ENCODE measurements at regions not wholly inside any gene's neighbourhood (a gene's known extent, or its start where the extent isn't known, plus 50 kb on each side); places are given as distances from the start of the nearest gene placed in this dataset.

DNA sequence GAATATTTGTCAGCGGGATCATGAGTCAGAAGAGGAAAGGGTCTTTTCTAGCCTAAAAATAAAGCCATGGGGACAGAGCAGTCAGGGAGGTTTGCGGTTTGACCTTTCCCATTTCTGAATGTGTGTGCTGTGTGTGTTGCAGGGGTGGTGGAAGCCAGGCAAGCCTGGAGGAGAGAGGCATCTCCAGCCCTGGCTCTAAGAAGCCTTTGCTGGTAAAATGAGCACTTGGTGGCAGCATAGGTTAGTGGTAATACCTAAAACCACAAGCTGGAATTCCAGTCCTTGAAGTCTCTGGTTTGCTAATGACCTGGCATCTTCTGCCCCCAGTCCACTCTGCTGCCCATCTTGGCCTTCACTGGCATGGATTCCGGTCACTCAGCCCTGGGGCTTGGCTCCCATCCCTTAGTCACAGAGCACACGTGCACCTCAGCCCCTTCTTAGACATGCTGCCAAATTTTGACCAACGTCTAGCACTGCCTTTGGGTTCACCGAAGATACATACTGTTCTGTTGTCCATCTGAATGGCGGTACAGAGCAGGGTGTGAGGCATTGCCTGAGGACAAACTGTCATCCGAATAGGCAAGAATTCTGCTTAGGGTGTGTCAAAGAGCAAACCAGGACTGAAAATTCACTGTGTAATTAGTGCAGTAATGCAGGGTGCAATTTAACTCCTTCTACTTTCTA is 52.7 kb downstream of the KCNA5 start:
- TF ChIP-seq, protein P1, sequence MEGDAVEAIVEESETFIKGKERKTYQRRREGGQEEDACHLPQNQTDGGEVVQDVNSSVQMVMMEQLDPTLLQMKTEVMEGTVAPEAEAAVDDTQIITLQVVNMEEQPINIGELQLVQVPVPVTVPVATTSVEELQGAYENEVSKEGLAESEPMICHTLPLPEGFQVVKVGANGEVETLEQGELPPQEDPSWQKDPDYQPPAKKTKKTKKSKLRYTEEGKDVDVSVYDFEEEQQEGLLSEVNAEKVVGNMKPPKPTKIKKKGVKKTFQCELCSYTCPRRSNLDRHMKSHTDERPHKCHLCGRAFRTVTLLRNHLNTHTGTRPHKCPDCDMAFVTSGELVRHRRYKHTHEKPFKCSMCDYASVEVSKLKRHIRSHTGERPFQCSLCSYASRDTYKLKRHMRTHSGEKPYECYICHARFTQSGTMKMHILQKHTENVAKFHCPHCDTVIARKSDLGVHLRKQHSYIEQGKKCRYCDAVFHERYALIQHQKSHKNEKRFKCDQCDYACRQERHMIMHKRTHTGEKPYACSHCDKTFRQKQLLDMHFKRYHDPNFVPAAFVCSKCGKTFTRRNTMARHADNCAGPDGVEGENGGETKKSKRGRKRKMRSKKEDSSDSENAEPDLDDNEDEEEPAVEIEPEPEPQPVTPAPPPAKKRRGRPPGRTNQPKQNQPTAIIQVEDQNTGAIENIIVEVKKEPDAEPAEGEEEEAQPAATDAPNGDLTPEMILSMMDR (IDR thresholded peaks at IDR 0.05) = peak; percentile 26
- no peak for TF ChIP-seq EZH2phosphoT487 (IDR thresholded peaks at IDR 0.05)
